HepG2 (cell line): ENCODE measurements at regions not wholly inside any gene's neighbourhood (a gene's known extent, or its start where the extent isn't known, plus 50 kb on each side); places are given as distances from the start of the nearest gene placed in this dataset.
A peak's percentile ranks its signal among the peaks of the same experiment; 100 is the strongest.

ENCODE experiments used
- ARID3A ChIP-seq: IDR thresholded peaks from 2 replicates; pipeline ENCODE4 v1.6.1; 2012; ENCODE audit warnings: low read depth, low read length, improper control_type of control experiment
- BRF2 ChIP-seq: sonication (generic); formaldehyde crosslinking; IDR thresholded peaks from 2 replicates; pipeline ENCODE4 v1.8.1; 2022; ENCODE audit warnings: mild to moderate bottlenecking, missing genetic modification reagents
- CEBPB ChIP-seq: IDR thresholded peaks from 2 replicates; pipeline ENCODE4 v1.6.1; 2011; ENCODE audit warnings: low read depth, low read length, improper control_type of control experiment, borderline replicate concordance
- CEBPZ ChIP-seq: IDR thresholded peaks from 2 replicates; pipeline ENCODE4 v1.6.1; 2012; ENCODE audit warnings: low read length, improper control_type of control experiment
- HDAC1 ChIP-seq: sonication (generic); formaldehyde crosslinking; IDR thresholded peaks from 2 replicates; pipeline ENCODE4 v1.5.1; 2020; ENCODE audit warnings: mild to moderate bottlenecking, missing genetic modification reagents
- HIC2 ChIP-seq: sonication (generic); formaldehyde crosslinking; IDR thresholded peaks from 2 replicates; pipeline ENCODE4 v1.9.0; 2022; ENCODE audit warnings: low read depth, missing genetic modification reagents
- HMGA1 ChIP-seq: sonication (generic); formaldehyde crosslinking; conservative IDR thresholded peaks from 2 replicates; pipeline ENCODE4 v1.4.0; 2020; ENCODE audit warnings: missing genetic modification reagents
- RFXANK ChIP-seq: IDR thresholded peaks from 2 replicates; pipeline ENCODE4 v1.6.1; 2016
- SNAI1 ChIP-seq: sonication (generic); formaldehyde crosslinking; IDR thresholded peaks from 2 replicates; pipeline ENCODE4 v1.5.0; 2020; ENCODE audit warnings: mild to moderate bottlenecking, missing genetic modification reagents, borderline replicate concordance
- TARDBP ChIP-seq: sonication (generic); formaldehyde crosslinking; IDR thresholded peaks from 2 replicates; pipeline ENCODE4 v1.8.0; 2022; ENCODE audit warnings: mild to moderate bottlenecking, missing genetic modification reagents
- ZBTB43 ChIP-seq: sonication (generic); formaldehyde crosslinking; conservative IDR thresholded peaks from 2 replicates; pipeline ENCODE4 v1.4.0; 2020; ENCODE audit warnings: missing genetic modification reagents
- ZMAT3 ChIP-seq: sonication (generic); formaldehyde crosslinking; conservative IDR thresholded peaks from 2 replicates; pipeline ENCODE4 v1.7.0; 2021; ENCODE audit warnings: missing genetic modification reagents
- ZMYM3 ChIP-seq: sonication (generic); formaldehyde crosslinking; IDR thresholded peaks from 2 replicates; pipeline ENCODE4 v1.5.1; 2020; ENCODE audit warnings: mild to moderate bottlenecking, missing genetic modification reagents
- ZNF124 ChIP-seq: sonication (generic); formaldehyde crosslinking; IDR thresholded peaks from 2 replicates; pipeline ENCODE4 v1.4.0; 2020; ENCODE audit warnings: missing genetic modification reagents
- ZNF18 ChIP-seq: sonication (generic); formaldehyde crosslinking; IDR thresholded peaks from 2 replicates; pipeline ENCODE4 v1.8.0; 2022; ENCODE audit warnings: mild to moderate bottlenecking, missing genetic modification reagents; ENCODE audit not compliant: insufficient replicate concordance
- ZNF441 ChIP-seq: sonication (generic); formaldehyde crosslinking; IDR thresholded peaks from 2 replicates; pipeline ENCODE4 v1.7.0; 2021; ENCODE audit warnings: missing genetic modification reagents, borderline replicate concordance
- ZNF562 ChIP-seq: sonication (generic); formaldehyde crosslinking; IDR thresholded peaks from 2 replicates; pipeline ENCODE4 v1.8.0; 2022; ENCODE audit warnings: missing genetic modification reagents, borderline replicate concordance
- ZSCAN9 ChIP-seq: IDR thresholded peaks from 2 replicates; pipeline ENCODE4 v1.6.1; 2016; ENCODE audit warnings: borderline replicate concordance

GRCh38 chr2:180761224-180761623, 219.2 kb upstream of the UBE2E3 start (continued):
- TF ChIP-seq CEBPZ (no peak), ZNF441 (no peak), HMGA1 (CRISPR knock-in tag) (no peak), ZSCAN9 (CRISPR knock-in tag) (no peak), ZMYM3 (peak; percentile 44; the same call in 1 of the 2 replicates), ZNF562 (CRISPR knock-in tag) (no peak), ARID3A (peak; percentile 98), SNAI1 (CRISPR knock-in tag) (no peak), HIC2 (peak; percentile 42; the same call in 1 of the 2 replicates), RFXANK (CRISPR knock-in tag) (no peak), ZNF124 (CRISPR knock-in tag) (no peak), ZMAT3 (CRISPR knock-in tag) (no peak), HDAC1 (CRISPR knock-in tag) (0 out of 2 replicates have a peak, but pooled peaks have one; percentile 28), CEBPB (peak; percentile 92), TARDBP (CRISPR knock-in tag) (peak; percentile 17; the same call in 1 of the 2 replicates), ZNF18 (CRISPR knock-in tag) (peak; percentile 21), BRF2 (CRISPR knock-in tag) (no peak), ZBTB43 (CRISPR knock-in tag) (0 out of 2 replicates have a peak, but pooled peaks have one; percentile 43)
